ENCODE measurements at regions not wholly inside any gene's neighbourhood (a gene's known extent, or its start where the extent isn't known, plus 50 kb on each side); places are given as distances from the start of the nearest gene placed in this dataset.

GRCh38 chr7:46007990-46008643 is 87.0 kb upstream of the IGFBP3 start:
- no peaks in the 10 kb centered on the region for H4K20me1 ChIP-seq (ENCODE audit: insufficient read depth)
- H3K9ac ChIP-seq = no peak overlapping the region
- no peak overlapping the region for H2AFZ ChIP-seq (ENCODE audit: low read depth)
- no peak overlapping the region for H3K4me3 ChIP-seq (IDR thresholded peaks at IDR 0.05; ENCODE audit: insufficient read depth, low read depth, low read length)
- no peaks in the 10 kb centered on the region for H3K36me3 ChIP-seq (ENCODE audit: insufficient read depth)
- no peak for TF ChIP-seq CTCF (conservative IDR thresholded peaks at IDR 0.05; ENCODE audit: low read depth, low read length)
- no peak overlapping the region for H3K27ac ChIP-seq
- H3K27me3 ChIP-seq (ENCODE audit: insufficient read depth, low read depth) = no peaks in the 10 kb centered on the region
- H3K79me2 ChIP-seq (ENCODE audit: insufficient read depth, low read depth) = no peaks in the 10 kb centered on the region
- H3K4me1 ChIP-seq (ENCODE audit: low read depth, poor library complexity, severe bottlenecking) = peaks cover 13% of the 10 kb centered on the region
- no peak overlapping the region for H3K4me2 ChIP-seq

GRCh38 chr7:46007194-46007593 is 86.1 kb upstream of the IGFBP3 start:
- Histone ChIP-seq H3K36me3 (ENCODE audit: insufficient read depth) (no peaks in the 10 kb centered on the region), H3K4me1 (ENCODE audit: low read depth, poor library complexity, severe bottlenecking) (peaks cover 13% of the 10 kb centered on the region), H4K20me1 (ENCODE audit: insufficient read depth) (no peaks in the 10 kb centered on the region), H3K79me2 (ENCODE audit: insufficient read depth, low read depth) (no peaks in the 10 kb centered on the region), H3K9ac (no peak overlapping the region), H3K4me3 (IDR thresholded peaks at IDR 0.05; ENCODE audit: insufficient read depth, low read depth, low read length) (no peak overlapping the region), H3K27me3 (ENCODE audit: insufficient read depth, low read depth) (no peaks in the 10 kb centered on the region), H3K27ac (no peak overlapping the region), H2AFZ (ENCODE audit: low read depth) (no peak overlapping the region), H3K4me2 (no peak overlapping the region)
- no peak for TF ChIP-seq CTCF (conservative IDR thresholded peaks at IDR 0.05; ENCODE audit: low read depth, low read length)

- no peak overlapping the region for H3K27ac ChIP-seq
- peaks cover 13% of the 10 kb centered on the region for H3K4me1 ChIP-seq (ENCODE audit: low read depth, poor library complexity, severe bottlenecking)
- no peaks in the 10 kb centered on the region for H4K20me1 ChIP-seq (ENCODE audit: insufficient read depth)
- no peak overlapping the region for H3K4me3 ChIP-seq (IDR thresholded peaks at IDR 0.05; ENCODE audit: insufficient read depth, low read depth, low read length)
- H3K4me2 ChIP-seq = no peak overlapping the region
- H3K36me3 ChIP-seq (ENCODE audit: insufficient read depth) = no peaks in the 10 kb centered on the region
- H3K27me3 ChIP-seq (ENCODE audit: insufficient read depth, low read depth) = no peaks in the 10 kb centered on the region
- H3K79me2 ChIP-seq (ENCODE audit: insufficient read depth, low read depth) = no peaks in the 10 kb centered on the region
- no peak for TF ChIP-seq CTCF (conservative IDR thresholded peaks at IDR 0.05; ENCODE audit: low read depth, low read length)
- no peak overlapping the region for H2AFZ ChIP-seq (ENCODE audit: low read depth)
- no peak overlapping the region for H3K9ac ChIP-seq
Measured at GRCh38 chr7:46006723-46007122, 85.7 kb upstream of the IGFBP3 start.

- H3K36me3 ChIP-seq (ENCODE audit: insufficient read depth) = no peaks in the 10 kb centered on the region
- no peaks in the 10 kb centered on the region for H4K20me1 ChIP-seq (ENCODE audit: insufficient read depth)
- no peaks in the 10 kb centered on the region for H3K79me2 ChIP-seq (ENCODE audit: insufficient read depth, low read depth)
- no peak overlapping the region for H3K4me2 ChIP-seq
- H3K27me3 ChIP-seq (ENCODE audit: insufficient read depth, low read depth) = no peaks in the 10 kb centered on the region
- peaks cover 13% of the 10 kb centered on the region for H3K4me1 ChIP-seq (ENCODE audit: low read depth, poor library complexity, severe bottlenecking)
- no peak overlapping the region for H3K9ac ChIP-seq
- no peak overlapping the region for H3K27ac ChIP-seq
- no peak overlapping the region for H2AFZ ChIP-seq (ENCODE audit: low read depth)
- TF ChIP-seq CTCF (conservative IDR thresholded peaks at IDR 0.05; ENCODE audit: low read depth, low read length) = no peak
- no peak overlapping the region for H3K4me3 ChIP-seq (IDR thresholded peaks at IDR 0.05; ENCODE audit: insufficient read depth, low read depth, low read length)
Measured at GRCh38 chr7:46006212-46006611, 85.1 kb upstream of the IGFBP3 start.
